ENCODE measurements at regions not wholly inside any gene's neighbourhood (a gene's known extent, or its start where the extent isn't known, plus 50 kb on each side); places are given as distances from the start of the nearest gene placed in this dataset.
"Not testable (repeated sequence)": the region's sequence is repeated elsewhere in the genome, so short reads cannot be mapped to it uniquely, and the experiment has no call there.

- DNase-seq (ENCODE audit: extremely low read depth in 1 of 11, low read depth in 9 of 11, low spot score in 4 of 11), result no peak
Measured at GRCh38 chr2:51795248-51795888, 763.4 kb upstream of the NRXN1 start.

GRCh38 chr2:51791496-51791895 is 759.6 kb upstream of the NRXN1 start:
- DNase-seq (ENCODE audit: extremely low read depth in 1 of 11, low read depth in 9 of 11, low spot score in 4 of 11), result no peak

GRCh38 chr2:51790854-51791253 is 758.9 kb upstream of the NRXN1 start:
- no peak for DNase-seq (ENCODE audit: extremely low read depth in 1 of 11, low read depth in 9 of 11, low spot score in 4 of 11)

- no peak for DNase-seq (ENCODE audit: extremely low read depth in 1 of 11, low read depth in 9 of 11, low spot score in 4 of 11)
Measured at GRCh38 chr2:51789918-51790317, 758.0 kb upstream of the NRXN1 start.

- no peak for DNase-seq (ENCODE audit: extremely low read depth in 1 of 11, low read depth in 9 of 11, low spot score in 4 of 11)
Measured at GRCh38 chr2:51782921-51783765, 751.2 kb upstream of the NRXN1 start.

- DNase-seq (ENCODE audit: extremely low read depth in 1 of 11, low read depth in 9 of 11, low spot score in 4 of 11), result no peak
Measured at GRCh38 chr2:51781691-51782090, 749.8 kb upstream of the NRXN1 start.

- no peak for DNase-seq (ENCODE audit: extremely low read depth in 1 of 11, low read depth in 9 of 11, low spot score in 4 of 11)
Measured at GRCh38 chr2:51780353-51780752, 748.4 kb upstream of the NRXN1 start.

GRCh38 chr2:51779723-51780122 is 747.8 kb upstream of the NRXN1 start:
- not testable (repeated sequence) for DNase-seq (ENCODE audit: extremely low read depth in 1 of 11, low read depth in 9 of 11, low spot score in 4 of 11)

- DNase-seq (ENCODE audit: extremely low read depth in 1 of 11, low read depth in 9 of 11, low spot score in 4 of 11), result no peak
Measured at GRCh38 chr2:51778806-51779205, 746.9 kb upstream of the NRXN1 start.

- DNase-seq (ENCODE audit: extremely low read depth in 1 of 11, low read depth in 9 of 11, low spot score in 4 of 11), result not testable (repeated sequence)
Measured at GRCh38 chr2:51774606-51775005, 742.7 kb upstream of the NRXN1 start.

GRCh38 chr2:51760441-51760840 is 728.5 kb upstream of the NRXN1 start:
- DNase-seq (ENCODE audit: extremely low read depth in 1 of 11, low read depth in 9 of 11, low spot score in 4 of 11), result no peak

GRCh38 chr2:51758081-51758480 is 726.1 kb upstream of the NRXN1 start:
- no peak for DNase-seq (ENCODE audit: extremely low read depth in 1 of 11, low read depth in 9 of 11, low spot score in 4 of 11)

GRCh38 chr2:51734115-51734514 is 702.2 kb upstream of the NRXN1 start:
- no peak for DNase-seq (ENCODE audit: extremely low read depth in 1 of 11, low read depth in 9 of 11, low spot score in 4 of 11)

GRCh38 chr2:51723691-51724090 is 691.8 kb upstream of the NRXN1 start:
- no peak for DNase-seq (ENCODE audit: extremely low read depth in 1 of 11, low read depth in 9 of 11, low spot score in 4 of 11)

- DNase-seq (ENCODE audit: extremely low read depth in 1 of 11, low read depth in 9 of 11, low spot score in 4 of 11), result no peak
Measured at GRCh38 chr2:51722311-51722710, 690.4 kb upstream of the NRXN1 start.

- DNase-seq (ENCODE audit: extremely low read depth in 1 of 11, low read depth in 9 of 11, low spot score in 4 of 11), result no peak
Measured at GRCh38 chr2:51720826-51721225, 688.9 kb upstream of the NRXN1 start.

- DNase-seq (ENCODE audit: extremely low read depth in 1 of 11, low read depth in 9 of 11, low spot score in 4 of 11), result no peak
Measured at GRCh38 chr2:51718881-51719280, 686.9 kb upstream of the NRXN1 start.

- DNase-seq (ENCODE audit: extremely low read depth in 1 of 11, low read depth in 9 of 11, low spot score in 4 of 11), result no peak
Measured at GRCh38 chr2:51717312-51717711, 685.4 kb upstream of the NRXN1 start.

GRCh38 chr2:51711766-51712165 is 679.8 kb upstream of the NRXN1 start:
- no peak for DNase-seq (ENCODE audit: extremely low read depth in 1 of 11, low read depth in 9 of 11, low spot score in 4 of 11)

GRCh38 chr2:51710222-51710621 is 678.3 kb upstream of the NRXN1 start:
- no peak for DNase-seq (ENCODE audit: extremely low read depth in 1 of 11, low read depth in 9 of 11, low spot score in 4 of 11)

- no peak for DNase-seq (ENCODE audit: extremely low read depth in 1 of 11, low read depth in 9 of 11, low spot score in 4 of 11)
Measured at GRCh38 chr2:51707625-51708024, 675.7 kb upstream of the NRXN1 start.

Measured in renal cortex interstitium (tissue), 11 donors.